Right lobe of liver (tissue), 4 donors: ENCODE measurements at regions not wholly inside any gene's neighbourhood (a gene's known extent, or its start where the extent isn't known, plus 50 kb on each side); places are given as distances from the start of the nearest gene placed in this dataset.

Experiments
- CTCF ChIP-seq, 4 donors: fragments of 200-600 bp in 3 of 4; fragments of 450-650 bp in 1 of 4; IDR thresholded peaks; one replicate each; pipeline versions ENCODE4 v1.5.1 to v1.8.0; 2016 to 2022; ENCODE audit warnings: antibody characterized with exemption in 4 of 4, mild to moderate bottlenecking in 2 of 4
- POLR2A ChIP-seq: fragments of 450-650 bp; IDR thresholded peaks from one replicate; pipeline ENCODE4 v1.6.1; 2017; ENCODE audit warnings: antibody characterized with exemption, mild to moderate bottlenecking
- donor health status: DM: no; HTN: no; CAD: no.
- donor health status: DM: no; HTN: no; CAD: no.
- donor health status: DM: no; HTN: yes; CAD: no.

GRCh38 chr10:21209495-21209894, 312.4 kb upstream of the NEBL start:
- no peak for TF ChIP-seq CTCF (IDR thresholded peaks at IDR 0.05)
- no peak for TF ChIP-seq POLR2A
